Testis (tissue), 2 donors: ENCODE measurements at regions not wholly inside any gene's neighbourhood (a gene's known extent, or its start where the extent isn't known, plus 50 kb on each side); places are given as distances from the start of the nearest gene placed in this dataset.

Source experiments
- DNase-seq: peaks from one replicate; pipeline ENCODE4 v3.0.0-alpha.2; 2019
- H3K27ac ChIP-seq, 2 donors: fragments of 200-600 bp; sonication (generic); one replicate each; pipeline ENCODE4 v1.5.1; 2019
- H3K27me3 ChIP-seq: fragments of 200-600 bp; sonication (generic); one replicate; pipeline ENCODE4 v1.5.1; 2019
- H3K36me3 ChIP-seq: fragments of 200-600 bp; sonication (generic); one replicate; pipeline ENCODE4 v1.5.1; 2017; ENCODE audit warnings: low read depth; ENCODE audit errors: missing control alignments
- H3K4me1 ChIP-seq: fragments of 200-600 bp; sonication (generic); one replicate; pipeline ENCODE4 v1.5.1; 2019
- H3K4me3 ChIP-seq, 2 donors: fragments of 200-600 bp; sonication (generic); one replicate each; pipeline ENCODE4 v1.5.1; 2017 to 2019
- H3K9me3 ChIP-seq: fragments of 200-600 bp; sonication (generic); one replicate; pipeline ENCODE4 v1.5.1; 2017
- CTCF ChIP-seq, 3 experiments: fragments of 450-650 bp in 2 of 3; fragments of 200-600 bp in 1 of 3; sonication (generic) in 1 of 3; IDR thresholded peaks; one replicate each; pipeline ENCODE4 v1.5.1; 2016 to 2019; ENCODE audit warnings: antibody characterized with exemption in 3 of 3, mild to moderate bottlenecking in 2 of 3, moderate library complexity in 1 of 3
- POLR2A ChIP-seq: fragments of 450-650 bp; IDR thresholded peaks from one replicate; pipeline ENCODE4 v1.6.1; 2017; ENCODE audit warnings: antibody characterized with exemption, mild to moderate bottlenecking, moderate library complexity
- WGBS, 2 donors: methylation state at CpG; one replicate each; pipeline ENCODE4 v1.1.5; 2018; 5-methylcytosine and 5-hydroxymethylcytosine counted together
- intact Hi-C: fragments of 100-400 bp; cut with DNase I; formaldehyde crosslinking; loops from one replicate; pipeline ENCODE4 v1.15.1; 2023; ENCODE audit warnings: low total_unique reads

- no peak for DNase-seq
- intact Hi-C loops, result no loop called here
- H3K4me1 ChIP-seq, result no peaks in the 10 kb centered on the region
- H3K27me3 ChIP-seq, result no peaks in the 10 kb centered on the region
- 91 to 93% methylated on average over 2 of the region's 2 CpGs for WGBS, 2 donors
- no peak overlapping the region for H3K4me3 ChIP-seq
- no peaks in the 10 kb centered on the region for H3K36me3 ChIP-seq
- H3K9me3 ChIP-seq, result no peaks in the 10 kb centered on the region
- no peak overlapping the region for H3K27ac ChIP-seq
- TF ChIP-seq POLR2A (no peak), CTCF (IDR thresholded peaks at IDR 0.05) (no peak)
These were observed 665.2 kb upstream of the FLRT2 start for GRCh38 chr14:84864548-84865271.

GRCh38 chr14:84871734-84872133 is 658.2 kb upstream of the FLRT2 start:
- H3K4me3 ChIP-seq, result no peak overlapping the region
- H3K27ac ChIP-seq, result no peak overlapping the region
- H3K27me3 ChIP-seq, result no peaks in the 10 kb centered on the region
- no peaks in the 10 kb centered on the region for H3K9me3 ChIP-seq
- no peak for DNase-seq
- H3K36me3 ChIP-seq, result no peaks in the 10 kb centered on the region
- intact Hi-C loops, result no loop called here
- 90 to 96% methylated on average over 2 of the region's 2 CpGs for WGBS, 2 donors
- peaks cover 5% of the 10 kb centered on the region for H3K4me1 ChIP-seq
- TF ChIP-seq CTCF (IDR thresholded peaks at IDR 0.05) (no peak), POLR2A (no peak)

DNA sequence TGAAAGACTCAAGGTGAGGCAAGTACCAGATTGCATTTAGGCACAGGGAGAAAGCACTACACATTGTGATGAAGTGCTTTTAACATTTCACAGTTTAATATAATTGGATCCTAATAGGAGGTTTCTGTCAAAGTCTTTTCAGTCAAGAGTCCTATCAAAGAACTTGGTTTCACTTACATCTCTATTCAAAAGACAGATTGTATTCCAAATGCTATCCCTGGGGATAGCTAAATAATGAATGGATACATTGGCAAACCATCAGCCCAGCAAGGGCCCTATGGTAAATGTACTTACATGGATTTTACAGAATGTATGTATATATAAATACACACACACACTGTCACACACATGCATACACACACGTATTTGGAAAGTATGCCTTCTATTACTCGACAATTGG is 655.5 kb upstream of the FLRT2 start:
- intact Hi-C loops, result no loop called here
- no peak for TF ChIP-seq CTCF (IDR thresholded peaks at IDR 0.05)
- no peak for TF ChIP-seq POLR2A
- DNase-seq, result no peak
- Histone ChIP-seq H3K9me3 (no peaks in the 10 kb centered on the region), H3K27ac (no peak overlapping the region), H3K27me3 (no peaks in the 10 kb centered on the region), H3K4me3 (no peak overlapping the region), H3K4me1 (peaks cover 5% of the 10 kb centered on the region), H3K36me3 (no peaks in the 10 kb centered on the region)
- 80 to 88% methylated on average over 2 of the region's 2 CpGs for WGBS, 2 donors

DNA sequence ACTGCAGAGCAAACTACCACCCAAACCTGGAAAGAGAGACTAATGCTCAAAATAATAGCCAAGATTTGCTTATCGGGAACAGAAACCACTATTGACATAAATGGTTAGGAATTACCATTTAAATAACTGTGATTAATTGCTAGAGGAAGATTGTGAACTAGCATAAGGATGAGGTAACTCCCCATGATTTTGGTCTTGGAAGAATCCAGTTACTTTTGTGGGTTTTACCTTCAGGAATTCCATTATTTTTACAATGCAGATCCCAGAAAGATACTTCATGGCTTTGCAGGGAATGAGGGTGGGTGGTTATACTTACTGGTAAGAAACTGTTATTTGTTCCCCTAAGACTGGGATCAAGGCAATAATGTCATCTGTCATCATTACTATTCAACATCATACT is 652.9 kb upstream of the FLRT2 start:
- H3K4me3 ChIP-seq, result no peak overlapping the region
- H3K9me3 ChIP-seq, result no peaks in the 10 kb centered on the region
- TF ChIP-seq POLR2A, result no peak
- TF ChIP-seq CTCF (IDR thresholded peaks at IDR 0.05), result no peak
- peaks cover 5% of the 10 kb centered on the region for H3K4me1 ChIP-seq
- H3K27me3 ChIP-seq, result no peaks in the 10 kb centered on the region
- no peak overlapping the region for H3K27ac ChIP-seq
- H3K36me3 ChIP-seq, result no peaks in the 10 kb centered on the region
- DNase-seq, result no peak
- 73 to 75% methylated on average over 1 of the region's 1 CpG for WGBS, 2 donors
- intact Hi-C loops, result no loop called here

GRCh38 chr14:84882830-84883229 is 647.1 kb upstream of the FLRT2 start:
- WGBS, 2 donors, result 79 to 83% methylated on average over 1 of the region's 1 CpG
- no peaks in the 10 kb centered on the region for H3K9me3 ChIP-seq
- TF ChIP-seq POLR2A (no peak), CTCF (IDR thresholded peaks at IDR 0.05) (no peak)
- H3K27me3 ChIP-seq, result no peaks in the 10 kb centered on the region
- H3K4me1 ChIP-seq, result no peaks in the 10 kb centered on the region
- H3K36me3 ChIP-seq, result no peaks in the 10 kb centered on the region
- DNase-seq, result no peak
- H3K4me3 ChIP-seq, result no peak overlapping the region
- intact Hi-C loops, result no loop called here
- no peak overlapping the region for H3K27ac ChIP-seq
